ENCODE measurements at regions not wholly inside any gene's neighbourhood (a gene's known extent, or its start where the extent isn't known, plus 50 kb on each side); places are given as distances from the start of the nearest gene placed in this dataset.

DNA sequence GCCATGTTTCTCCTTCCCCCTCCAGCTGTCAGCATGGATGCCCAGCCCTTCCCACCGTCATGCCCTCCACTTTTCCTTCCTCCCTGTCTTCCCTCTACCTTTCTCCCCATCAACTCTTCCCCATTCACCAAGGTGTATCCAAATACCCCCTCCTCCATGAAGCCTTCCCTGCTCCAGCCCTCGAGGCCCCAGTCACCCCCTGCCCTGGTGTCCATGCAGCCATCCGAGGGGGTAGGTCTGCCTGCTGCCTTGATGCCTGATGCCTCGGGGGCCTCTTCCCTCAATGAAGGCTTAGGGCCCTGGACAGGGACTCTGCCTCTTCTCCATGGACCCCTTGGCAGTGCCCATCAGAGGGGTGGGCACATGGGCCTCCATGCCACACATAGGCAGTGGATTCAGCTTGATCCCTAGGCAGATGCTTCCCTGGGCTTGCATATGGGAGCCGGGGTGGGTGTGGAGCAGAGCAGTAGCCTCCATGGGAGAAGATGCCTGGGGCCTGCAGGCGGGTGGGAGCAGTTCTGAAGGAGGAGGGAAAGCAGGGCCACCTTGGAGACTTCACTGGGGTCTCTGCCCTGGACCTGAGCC, 795.8 kb downstream of the BRD1 start:
- TF ChIP-seq, protein P1, sequence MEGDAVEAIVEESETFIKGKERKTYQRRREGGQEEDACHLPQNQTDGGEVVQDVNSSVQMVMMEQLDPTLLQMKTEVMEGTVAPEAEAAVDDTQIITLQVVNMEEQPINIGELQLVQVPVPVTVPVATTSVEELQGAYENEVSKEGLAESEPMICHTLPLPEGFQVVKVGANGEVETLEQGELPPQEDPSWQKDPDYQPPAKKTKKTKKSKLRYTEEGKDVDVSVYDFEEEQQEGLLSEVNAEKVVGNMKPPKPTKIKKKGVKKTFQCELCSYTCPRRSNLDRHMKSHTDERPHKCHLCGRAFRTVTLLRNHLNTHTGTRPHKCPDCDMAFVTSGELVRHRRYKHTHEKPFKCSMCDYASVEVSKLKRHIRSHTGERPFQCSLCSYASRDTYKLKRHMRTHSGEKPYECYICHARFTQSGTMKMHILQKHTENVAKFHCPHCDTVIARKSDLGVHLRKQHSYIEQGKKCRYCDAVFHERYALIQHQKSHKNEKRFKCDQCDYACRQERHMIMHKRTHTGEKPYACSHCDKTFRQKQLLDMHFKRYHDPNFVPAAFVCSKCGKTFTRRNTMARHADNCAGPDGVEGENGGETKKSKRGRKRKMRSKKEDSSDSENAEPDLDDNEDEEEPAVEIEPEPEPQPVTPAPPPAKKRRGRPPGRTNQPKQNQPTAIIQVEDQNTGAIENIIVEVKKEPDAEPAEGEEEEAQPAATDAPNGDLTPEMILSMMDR (IDR thresholded peaks at IDR 0.05): no peak
- TF ChIP-seq, protein P2, sequence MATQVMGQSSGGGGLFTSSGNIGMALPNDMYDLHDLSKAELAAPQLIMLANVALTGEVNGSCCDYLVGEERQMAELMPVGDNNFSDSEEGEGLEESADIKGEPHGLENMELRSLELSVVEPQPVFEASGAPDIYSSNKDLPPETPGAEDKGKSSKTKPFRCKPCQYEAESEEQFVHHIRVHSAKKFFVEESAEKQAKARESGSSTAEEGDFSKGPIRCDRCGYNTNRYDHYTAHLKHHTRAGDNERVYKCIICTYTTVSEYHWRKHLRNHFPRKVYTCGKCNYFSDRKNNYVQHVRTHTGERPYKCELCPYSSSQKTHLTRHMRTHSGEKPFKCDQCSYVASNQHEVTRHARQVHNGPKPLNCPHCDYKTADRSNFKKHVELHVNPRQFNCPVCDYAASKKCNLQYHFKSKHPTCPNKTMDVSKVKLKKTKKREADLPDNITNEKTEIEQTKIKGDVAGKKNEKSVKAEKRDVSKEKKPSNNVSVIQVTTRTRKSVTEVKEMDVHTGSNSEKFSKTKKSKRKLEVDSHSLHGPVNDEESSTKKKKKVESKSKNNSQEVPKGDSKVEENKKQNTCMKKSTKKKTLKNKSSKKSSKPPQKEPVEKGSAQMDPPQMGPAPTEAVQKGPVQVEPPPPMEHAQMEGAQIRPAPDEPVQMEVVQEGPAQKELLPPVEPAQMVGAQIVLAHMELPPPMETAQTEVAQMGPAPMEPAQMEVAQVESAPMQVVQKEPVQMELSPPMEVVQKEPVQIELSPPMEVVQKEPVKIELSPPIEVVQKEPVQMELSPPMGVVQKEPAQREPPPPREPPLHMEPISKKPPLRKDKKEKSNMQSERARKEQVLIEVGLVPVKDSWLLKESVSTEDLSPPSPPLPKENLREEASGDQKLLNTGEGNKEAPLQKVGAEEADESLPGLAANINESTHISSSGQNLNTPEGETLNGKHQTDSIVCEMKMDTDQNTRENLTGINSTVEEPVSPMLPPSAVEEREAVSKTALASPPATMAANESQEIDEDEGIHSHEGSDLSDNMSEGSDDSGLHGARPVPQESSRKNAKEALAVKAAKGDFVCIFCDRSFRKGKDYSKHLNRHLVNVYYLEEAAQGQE (IDR thresholded peaks at IDR 0.05; ENCODE audit: insufficient read depth in 1 of 2, low read depth in 2 of 2, low read length in 1 of 2): no peak
- TF ChIP-seq POLR2AphosphoS5 (IDR thresholded peaks at IDR 0.05; ENCODE audit: low read depth, low read length) (no peak), TCF7L2 (IDR thresholded peaks at IDR 0.05; ENCODE audit: low read depth, low read length) (no peak), SIN3A (IDR thresholded peaks at IDR 0.05; ENCODE audit: borderline replicate concordance, insufficient read depth, low read depth, low read length) (no peak)

All from Panc1 (cell line).